Testis (tissue), 2 donors: ENCODE measurements at regions not wholly inside any gene's neighbourhood (a gene's known extent, or its start where the extent isn't known, plus 50 kb on each side); places are given as distances from the start of the nearest gene placed in this dataset.

Experiments
- CTCF ChIP-seq, 3 experiments: fragments of 450-650 bp in 2 of 3; fragments of 200-600 bp in 1 of 3; sonication (generic) in 1 of 3; IDR thresholded peaks; one replicate each; pipeline ENCODE4 v1.5.1; 2016 to 2019; ENCODE audit warnings: antibody characterized with exemption in 3 of 3, mild to moderate bottlenecking in 2 of 3, moderate library complexity in 1 of 3
- POLR2A ChIP-seq: fragments of 450-650 bp; IDR thresholded peaks from one replicate; pipeline ENCODE4 v1.6.1; 2017; ENCODE audit warnings: antibody characterized with exemption, mild to moderate bottlenecking, moderate library complexity

- TF ChIP-seq CTCF (IDR thresholded peaks at IDR 0.05), result no peak
- TF ChIP-seq POLR2A, result no peak
These were observed 77.7 kb upstream of the ACAN start for GRCh38 chr15:88725305-88726210.
